Endothelial cell of umbilical vein (primary cell): ENCODE measurements at regions not wholly inside any gene's neighbourhood (a gene's known extent, or its start where the extent isn't known, plus 50 kb on each side); places are given as distances from the start of the nearest gene placed in this dataset.

Experiments
- BruUV-seq: library from RNA; stranded (reverse); fragments of 400-500 nt; replicated peaks from 2 replicates; lab custom pipeline; 2021; lab: Mats Ljungman, UMichigan
- CTCF ChIA-PET: fragments of 300-600, 350-600 bp; sonication (Branson Sonifier 250); formaldehyde crosslinking; loops from one replicate; lab custom pipeline; 2021; ENCODE audit warnings: antibody characterized with exemption, inconsistent platforms; lab: Charles Lee
- POLR2A ChIA-PET: fragments of 300-600, 350-600 bp; sonication (Branson Sonifier 250); formaldehyde crosslinking; loops from one replicate; lab custom pipeline; 2021; ENCODE audit warnings: antibody characterized with exemption, inconsistent platforms; lab: Charles Lee
- DNase-seq: peaks from one replicate; pipeline ENCODE4 v3.0.0-alpha.2; 2011; ENCODE audit warnings: low read depth, low spot score
- FAIRE-seq: peaks from 2 replicates; lab custom pipeline; 2011; peaks lifted over from hg19 to GRCh38; lab: Jason Lieb, UNC
- H2AFZ ChIP-seq: 2 replicates; pipeline ENCODE4 v1.6.0; 2012; ENCODE audit warnings: low read depth, low read length, control low read depth, inconsistent platforms
- H3K27ac ChIP-seq: 2 replicates; pipeline ENCODE4 v1.5.1; 2011; ENCODE audit warnings: low read depth, mild to moderate bottlenecking, control low read depth, low read length, moderate library complexity; ENCODE audit not compliant: insufficient read depth
- H3K27me3 ChIP-seq, 2 experiments: 2 replicates each; pipeline versions ENCODE4 v1.6.0 to v1.6.1; 2011; ENCODE audit warnings: low read length in 2 of 2, mixed read lengths in 1 of 2; ENCODE audit not compliant: control insufficient read depth in 2 of 2, insufficient read depth in 2 of 2
- H3K36me3 ChIP-seq, 2 experiments: 2 replicates in 1 of 2; 3 replicates in 1 of 2; pipeline ENCODE4 v1.5.1; 2011; ENCODE audit warnings: low read length in 2 of 2, mild to moderate bottlenecking in 1 of 2, moderate library complexity in 1 of 2; ENCODE audit not compliant: control insufficient read depth in 2 of 2, insufficient read depth in 2 of 2; ENCODE audit errors: extremely low read depth in 1 of 2
- H3K4me1 ChIP-seq: 3 replicates; pipeline ENCODE4 v1.5.1; 2011; ENCODE audit warnings: mild to moderate bottlenecking, low read length; ENCODE audit not compliant: control insufficient read depth, insufficient read depth; ENCODE audit errors: extremely low read depth
- H3K4me2 ChIP-seq: 2 replicates; pipeline ENCODE4 v1.6.1; 2011; ENCODE audit warnings: low read length, control low read depth, mixed read lengths; ENCODE audit not compliant: insufficient read depth
- H3K4me3 ChIP-seq, 3 experiments: fragments of 200-600 bp in 1 of 3; sonication (generic), shearing (Covaris generic) in 1 of 3; replicated peaks in 1 of 3; 2 replicates each; pipeline ENCODE4 v1.5.1; 2011 to 2016; ENCODE audit warnings: control low read depth in 3 of 3, low read length in 3 of 3, mild to moderate bottlenecking in 2 of 3, inconsistent platforms in 1 of 3, low read depth in 1 of 3, moderate library complexity in 1 of 3; ENCODE audit not compliant: insufficient read depth in 1 of 3
- H3K79me2 ChIP-seq: 2 replicates; pipeline ENCODE4 v1.6.0; 2012; ENCODE audit warnings: low read length, inconsistent platforms; ENCODE audit not compliant: control insufficient read depth, insufficient read depth
- H3K9ac ChIP-seq: replicated peaks from 2 replicates; pipeline ENCODE3; 2011; ENCODE audit warnings: low read length, control low read depth; ENCODE audit not compliant: insufficient read depth; ENCODE audit errors: extremely low read depth
- H3K9me1 ChIP-seq: replicated peaks from 3 replicates; pipeline ENCODE4 v1.6.0; 2011; ENCODE audit warnings: mild to moderate bottlenecking, low read length; ENCODE audit not compliant: control insufficient read depth, insufficient read depth; ENCODE audit errors: extremely low read depth
- H3K9me3 ChIP-seq: replicated peaks from 2 replicates; pipeline ENCODE4 v1.5.1; 2012; ENCODE audit warnings: low read length, inconsistent platforms; ENCODE audit not compliant: control insufficient read depth, insufficient read depth
- H4K20me1 ChIP-seq: replicated peaks from 2 replicates; pipeline ENCODE3; 2011; ENCODE audit warnings: mild to moderate bottlenecking, low read length; ENCODE audit not compliant: control insufficient read depth, insufficient read depth; ENCODE audit errors: extremely low read depth
- CTCF ChIP-seq, 2 donors: IDR thresholded peaks; 1 replicate in 1 of 2; 2 replicates in 1 of 2; pipeline ENCODE4 v1.5.1; 2011; ENCODE audit warnings: low read length in 2 of 2, mild to moderate bottlenecking in 2 of 2, moderate library complexity in 2 of 2, control low read depth in 1 of 2, inconsistent platforms in 1 of 2, low read depth in 1 of 2; ENCODE audit not compliant: insufficient read depth in 1 of 2; ENCODE audit errors: extremely low read depth in 1 of 2
- EZH2 ChIP-seq: IDR thresholded peaks from 2 replicates; pipeline ENCODE4 v1.6.1; 2012; ENCODE audit warnings: borderline replicate concordance, low read depth, mild to moderate bottlenecking, moderate library complexity, low read length, inconsistent platforms; ENCODE audit not compliant: severe bottlenecking
- FOS ChIP-seq: IDR thresholded peaks from 2 replicates; pipeline ENCODE4 v1.6.1; 2011; ENCODE audit warnings: mild to moderate bottlenecking, low read length, moderate library complexity, borderline replicate concordance; ENCODE audit not compliant: insufficient read depth
- GATA2 ChIP-seq: IDR thresholded peaks from 2 replicates; pipeline ENCODE4 v1.7.0; 2011; ENCODE audit warnings: low read depth, mild to moderate bottlenecking, moderate library complexity, mixed read lengths, low read length; ENCODE audit not compliant: insufficient read length, insufficient read depth
- JUN ChIP-seq: IDR thresholded peaks from 2 replicates; pipeline ENCODE4 v1.6.1; 2011; ENCODE audit warnings: borderline replicate concordance, low read depth; ENCODE audit not compliant: insufficient read length, insufficient read depth
- MYC ChIP-seq: IDR thresholded peaks from one replicate; pipeline ENCODE4 v1.6.1; 2011; ENCODE audit warnings: mild to moderate bottlenecking, low read depth, low read length
- POLR2A ChIP-seq: IDR thresholded peaks from 2 replicates; pipeline ENCODE4 v1.6.1; 2012; ENCODE audit warnings: low read depth, mild to moderate bottlenecking, control low read depth, low read length
- POLR2AphosphoS5 ChIP-seq: IDR thresholded peaks from 2 replicates; pipeline ENCODE4 v1.6.1; 2012; ENCODE audit warnings: low read depth, mild to moderate bottlenecking, control low read depth, low read length, moderate library complexity; ENCODE audit not compliant: insufficient read depth
- dilution Hi-C: fragments of 300-500 bp; cut with MboI; formaldehyde crosslinking; loops from one replicate; pipeline ENCODE4 v1.15.0; 2019; ENCODE audit warnings: low sequenced_read_pairs; ENCODE audit not compliant: extremely low pct_ligation_motif_present
- intact Hi-C: fragments of 100-400 bp; cut with micrococcal nuclease; formaldehyde crosslinking; loops from one replicate; pipeline ENCODE4 v1.10.0; 2022
- TF ChIP-seq, protein P1 (sequence below): IDR thresholded peaks from 2 replicates; pipeline ENCODE4 v1.6.1; 2011; ENCODE audit not compliant: insufficient read depth, insufficient read length

DNA sequence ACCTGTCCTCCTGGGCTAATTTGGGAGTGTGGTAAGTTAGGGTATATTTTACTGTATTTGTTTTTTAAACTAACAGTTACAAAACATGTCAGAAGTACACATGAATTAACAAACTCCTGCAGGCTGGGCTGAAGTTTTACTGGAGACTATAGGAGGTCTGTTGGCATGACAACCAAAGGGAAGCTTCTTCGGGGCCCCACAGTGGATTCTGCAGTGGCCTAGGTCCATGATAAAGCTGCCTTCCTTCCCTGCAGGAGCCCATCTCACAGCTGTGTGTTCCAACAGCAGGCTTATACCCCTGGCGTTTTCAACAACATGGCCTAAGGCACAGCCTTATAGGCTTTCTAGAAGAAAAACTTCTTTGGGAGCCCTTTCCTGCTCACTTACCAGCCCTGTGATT is 128.0 kb upstream of the SETBP1 start:
- no peak overlapping the region for H3K4me3 ChIP-seq
- no peaks in the 10 kb centered on the region for H3K9me1 ChIP-seq
- intact Hi-C loops (no loop called here), dilution Hi-C loops (no loop called here)
- POLR2A ChIA-PET = no interaction called here
- FAIRE-seq = no peak
- BruUV-seq = no TSS peak
- H3K9me3 ChIP-seq = no peaks in the 10 kb centered on the region
- no peak for DNase-seq
- H3K79me2 ChIP-seq = no peaks in the 10 kb centered on the region
- no peak for TF ChIP-seq GATA2
- TF ChIP-seq FOS = no peak
- no peak for TF ChIP-seq POLR2AphosphoS5
- no peak for TF ChIP-seq POLR2A
- no peak for TF ChIP-seq EZH2
- TF ChIP-seq JUN = no peak
- no peak for TF ChIP-seq MYC
- no peak for TF ChIP-seq CTCF (IDR thresholded peaks at IDR 0.05; ENCODE audit: extremely low read depth in 1 of 2, insufficient read depth in 1 of 2, low read depth in 1 of 2, low read length in 2 of 2)
- TF ChIP-seq, protein P1, sequence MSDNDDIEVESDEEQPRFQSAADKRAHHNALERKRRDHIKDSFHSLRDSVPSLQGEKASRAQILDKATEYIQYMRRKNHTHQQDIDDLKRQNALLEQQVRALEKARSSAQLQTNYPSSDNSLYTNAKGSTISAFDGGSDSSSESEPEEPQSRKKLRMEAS = no peak
- CTCF ChIA-PET = interaction anchor here (1.2 kb wide), 1 partner anchor 10 kb away, joined by 3 read pairs; no protein-coding TSS in a partner anchor
- H3K27me3 ChIP-seq = no peaks in the 10 kb centered on the region
- H3K9ac ChIP-seq = no peak overlapping the region
- no peaks in the 10 kb centered on the region for H4K20me1 ChIP-seq
- no peak overlapping the region for H2AFZ ChIP-seq
- no peak overlapping the region for H3K4me2 ChIP-seq
- no peak overlapping the region for H3K27ac ChIP-seq
- H3K36me3 ChIP-seq = no peaks in the 10 kb centered on the region
- no peaks in the 10 kb centered on the region for H3K4me1 ChIP-seq
